Epithelial cell of proximal tubule (primary cell): ENCODE measurements at regions not wholly inside any gene's neighbourhood (a gene's known extent, or its start where the extent isn't known, plus 50 kb on each side); places are given as distances from the start of the nearest gene placed in this dataset.

Experiments used
- DNase-seq: peaks from one replicate; pipeline ENCODE4 v3.0.0-alpha.2; 2011; ENCODE audit warnings: low read depth
- H3K4me3 ChIP-seq: 2 replicates; pipeline ENCODE4 v1.5.1; 2011; ENCODE audit warnings: low read depth, mild to moderate bottlenecking, low read length
- TF ChIP-seq, protein P1 (sequence below): conservative IDR thresholded peaks from 2 replicates; pipeline ENCODE4 v1.5.1; 2012; ENCODE audit warnings: low read depth, mild to moderate bottlenecking, low read length

DNA sequence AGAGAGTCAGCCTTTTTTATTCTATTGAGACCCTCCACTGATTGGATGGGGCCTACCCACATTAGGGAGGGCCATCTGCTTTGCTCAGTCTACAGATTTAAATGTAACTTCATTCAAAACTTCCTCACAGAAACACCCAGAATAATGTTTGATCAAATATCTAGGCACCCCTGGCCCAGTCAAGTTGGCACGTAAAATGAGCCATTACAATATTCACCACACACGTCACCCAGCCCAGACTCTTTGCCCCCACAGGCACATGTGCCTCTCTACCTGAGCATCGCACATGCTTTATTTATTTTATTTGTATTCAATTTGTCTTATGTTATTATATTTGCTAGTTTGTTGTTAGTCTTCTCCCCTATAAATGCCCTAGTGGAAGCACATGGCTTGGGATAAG is 70.9 kb upstream of the EYA2 start:
- no peak overlapping the region for H3K4me3 ChIP-seq
- DNase-seq = no peak
- TF ChIP-seq, protein P1, sequence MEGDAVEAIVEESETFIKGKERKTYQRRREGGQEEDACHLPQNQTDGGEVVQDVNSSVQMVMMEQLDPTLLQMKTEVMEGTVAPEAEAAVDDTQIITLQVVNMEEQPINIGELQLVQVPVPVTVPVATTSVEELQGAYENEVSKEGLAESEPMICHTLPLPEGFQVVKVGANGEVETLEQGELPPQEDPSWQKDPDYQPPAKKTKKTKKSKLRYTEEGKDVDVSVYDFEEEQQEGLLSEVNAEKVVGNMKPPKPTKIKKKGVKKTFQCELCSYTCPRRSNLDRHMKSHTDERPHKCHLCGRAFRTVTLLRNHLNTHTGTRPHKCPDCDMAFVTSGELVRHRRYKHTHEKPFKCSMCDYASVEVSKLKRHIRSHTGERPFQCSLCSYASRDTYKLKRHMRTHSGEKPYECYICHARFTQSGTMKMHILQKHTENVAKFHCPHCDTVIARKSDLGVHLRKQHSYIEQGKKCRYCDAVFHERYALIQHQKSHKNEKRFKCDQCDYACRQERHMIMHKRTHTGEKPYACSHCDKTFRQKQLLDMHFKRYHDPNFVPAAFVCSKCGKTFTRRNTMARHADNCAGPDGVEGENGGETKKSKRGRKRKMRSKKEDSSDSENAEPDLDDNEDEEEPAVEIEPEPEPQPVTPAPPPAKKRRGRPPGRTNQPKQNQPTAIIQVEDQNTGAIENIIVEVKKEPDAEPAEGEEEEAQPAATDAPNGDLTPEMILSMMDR = no peak

DNA sequence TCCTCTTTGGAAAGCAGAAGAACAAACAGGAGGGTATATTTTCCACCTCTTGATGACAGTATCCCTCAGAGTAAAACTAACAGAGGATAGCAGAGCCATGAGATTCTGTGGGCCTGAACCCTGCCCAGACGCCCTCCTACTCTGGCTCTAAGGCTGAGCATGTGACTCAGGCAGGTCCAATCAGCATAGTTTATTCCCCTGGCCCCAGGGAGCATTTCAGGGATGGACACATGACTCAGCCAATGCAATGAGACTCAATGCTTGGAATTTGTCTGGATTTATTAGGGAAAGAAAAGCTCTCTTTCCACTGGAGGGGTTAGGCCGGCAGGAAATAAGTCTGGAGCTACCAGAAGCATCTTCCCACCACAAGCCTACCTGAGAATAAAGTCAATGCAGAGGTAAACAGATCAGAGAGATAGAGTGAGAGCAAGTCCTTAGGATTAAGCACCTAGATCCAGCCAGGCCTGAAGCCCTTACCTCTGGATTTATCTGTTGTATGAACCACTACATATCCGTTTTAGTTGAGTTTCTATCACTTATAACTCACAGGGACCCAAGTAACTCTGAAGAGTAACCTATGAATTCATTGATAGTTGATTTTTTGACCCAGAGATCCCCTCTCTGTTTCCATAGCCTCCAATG is 68.2 kb upstream of the EYA2 start:
- H3K4me3 ChIP-seq = no peak overlapping the region
- DNase-seq = no peak
- TF ChIP-seq, protein P1 = no peak

DNA sequence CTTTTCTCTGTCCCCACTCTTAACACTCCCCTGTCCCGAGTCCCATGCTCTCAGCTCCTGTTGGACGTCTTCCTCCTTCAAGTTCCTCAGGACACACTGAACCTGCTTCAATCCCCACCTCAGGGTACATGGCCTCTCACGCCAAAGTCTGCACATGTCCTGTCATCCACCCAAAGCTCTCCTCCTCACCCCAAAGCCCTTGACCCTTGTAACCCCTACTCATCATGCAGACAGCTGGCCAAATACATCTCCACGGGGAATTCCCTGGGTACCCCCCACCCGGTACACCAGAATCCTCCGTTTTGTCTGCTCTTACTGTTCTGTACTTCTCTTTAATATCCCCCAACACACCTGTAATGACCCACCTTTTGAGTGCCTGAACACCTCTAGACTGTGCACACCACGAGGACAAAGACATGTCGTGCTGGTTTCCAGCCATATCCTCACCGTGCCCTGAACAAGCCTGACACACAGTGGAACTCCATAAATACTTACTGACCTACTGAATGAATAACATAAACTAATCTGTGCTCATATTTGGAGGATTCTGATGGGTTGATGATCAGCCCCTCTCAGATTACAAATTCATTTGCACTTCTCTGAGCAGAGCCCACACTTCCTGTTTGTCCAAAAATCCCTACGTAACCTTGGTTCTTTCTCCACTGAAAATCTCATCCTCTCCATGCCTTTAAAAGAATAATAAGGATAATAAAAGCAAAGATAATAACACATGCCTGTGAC is 66.8 kb upstream of the EYA2 start:
- TF ChIP-seq, protein P1 = no peak
- no peak overlapping the region for H3K4me3 ChIP-seq
- no peak for DNase-seq

DNA sequence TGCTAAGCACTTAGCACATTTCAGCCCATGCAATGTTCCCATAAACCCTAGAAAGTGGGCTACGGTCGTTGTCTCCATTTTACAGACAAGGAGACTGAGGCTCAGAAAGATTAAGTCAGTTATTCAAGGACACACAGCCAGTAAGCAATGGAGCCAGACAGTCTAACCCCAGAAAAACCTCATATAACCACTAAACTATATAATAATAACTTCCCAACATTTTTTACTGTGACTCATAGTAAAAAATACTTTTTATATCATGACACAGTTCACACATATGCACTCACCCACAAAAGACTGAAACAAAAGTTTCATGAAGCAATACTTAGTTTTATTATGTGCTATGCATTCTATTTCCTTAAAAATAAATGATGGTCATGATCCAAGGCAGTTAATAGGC is 66.2 kb upstream of the EYA2 start:
- TF ChIP-seq, protein P1 = no peak

DNA sequence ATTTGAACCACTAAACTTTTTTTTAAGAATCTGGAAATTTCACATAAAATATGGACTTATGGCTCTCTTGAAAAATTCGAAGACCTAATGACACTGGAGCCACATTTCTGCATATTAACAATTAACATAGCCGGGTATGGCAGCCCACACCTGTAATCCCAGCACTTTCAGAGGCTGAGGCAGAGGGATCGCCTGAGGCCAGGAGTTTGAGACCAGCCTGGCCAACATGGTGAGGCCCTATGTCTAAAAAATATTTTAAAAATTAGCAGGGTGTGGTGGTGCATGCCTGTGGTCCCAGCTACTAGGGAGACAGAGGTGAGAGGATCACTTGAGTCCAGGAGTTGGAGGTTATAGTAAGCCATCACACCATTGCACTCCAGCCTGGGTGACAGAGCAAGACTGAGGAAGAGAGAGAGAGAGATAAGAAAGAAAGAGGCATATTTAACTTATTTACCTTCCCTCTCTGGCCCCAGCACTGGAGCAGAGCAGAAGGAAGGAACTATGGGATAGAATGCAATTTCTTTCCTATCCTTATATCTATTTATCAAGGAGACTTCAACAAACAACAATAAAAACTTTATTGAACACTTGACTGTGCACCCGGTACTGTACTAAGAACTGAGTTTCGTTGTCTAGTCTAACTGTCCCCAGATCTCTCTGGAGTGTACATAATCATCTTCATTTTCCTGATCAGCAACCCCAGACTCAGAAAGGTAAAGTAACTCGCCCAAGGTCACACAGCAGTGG is 63.6 kb upstream of the EYA2 start:
- no peak for DNase-seq
- TF ChIP-seq, protein P1 = no peak

More for the DNA sequence above, 66.2 kb upstream of the EYA2 start:
- H3K4me3 ChIP-seq = no peak overlapping the region
- no peak for DNase-seq

DNA sequence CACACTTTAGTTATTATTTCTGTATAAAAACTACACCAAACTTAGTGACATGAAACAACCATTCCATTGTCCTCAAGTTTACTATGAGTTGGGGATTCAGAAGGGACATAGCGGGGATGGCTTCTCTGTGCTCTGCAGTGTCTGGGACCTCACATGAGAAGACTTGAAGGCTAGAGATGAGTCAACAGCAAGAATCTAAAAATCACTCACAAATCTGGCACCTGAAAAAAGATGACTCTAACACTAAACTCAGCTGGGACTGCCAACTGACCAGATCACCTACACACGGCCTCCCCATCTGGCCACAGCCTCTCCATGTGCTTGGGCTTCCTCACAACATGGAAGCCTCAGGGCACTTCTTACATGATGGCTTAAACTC is 63.0 kb upstream of the EYA2 start:
- no peak overlapping the region for H3K4me3 ChIP-seq
- no peak for DNase-seq
- TF ChIP-seq, protein P1 = no peak

More for the DNA sequence above, 63.6 kb upstream of the EYA2 start:
- no peak overlapping the region for H3K4me3 ChIP-seq
